ENCODE measurements at regions not wholly inside any gene's neighbourhood (a gene's known extent, or its start where the extent isn't known, plus 50 kb on each side); places are given as distances from the start of the nearest gene placed in this dataset.
A peak's percentile ranks its signal among the peaks of the same experiment; 100 is the strongest.

DNA sequence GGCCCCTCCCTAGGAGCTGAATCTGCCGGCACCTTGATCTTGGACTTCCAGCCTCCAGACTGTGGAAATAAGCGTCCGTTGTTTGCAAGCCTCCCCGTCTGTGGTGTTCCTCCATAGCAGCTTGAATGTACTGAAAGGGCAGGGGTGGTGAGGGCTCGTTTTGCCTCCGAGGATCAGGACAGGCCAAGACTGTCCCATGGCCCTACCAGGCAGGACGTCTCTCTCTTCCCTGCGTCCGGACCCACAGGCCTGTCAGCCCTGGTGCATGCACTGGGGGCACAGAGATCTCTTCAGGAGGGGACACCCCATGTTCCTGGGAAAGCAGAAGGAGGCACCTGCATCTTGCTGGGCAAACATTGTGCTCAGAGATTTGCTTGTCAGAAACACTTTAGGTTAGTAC, 156.3 kb upstream of the C1orf174 start:
- peak; percentile 14 for DNase-seq
- H3K4me3 ChIP-seq (ENCODE audit: insufficient read depth, low read depth, low read length) = no peak overlapping the region
- H3K27me3 ChIP-seq (ENCODE audit: control insufficient read depth, insufficient read depth, low read length) = no peaks in the 10 kb centered on the region
- no peaks in the 10 kb centered on the region for H3K36me3 ChIP-seq (replicated peaks; ENCODE audit: control insufficient read depth, insufficient read depth, low read length)

DNA sequence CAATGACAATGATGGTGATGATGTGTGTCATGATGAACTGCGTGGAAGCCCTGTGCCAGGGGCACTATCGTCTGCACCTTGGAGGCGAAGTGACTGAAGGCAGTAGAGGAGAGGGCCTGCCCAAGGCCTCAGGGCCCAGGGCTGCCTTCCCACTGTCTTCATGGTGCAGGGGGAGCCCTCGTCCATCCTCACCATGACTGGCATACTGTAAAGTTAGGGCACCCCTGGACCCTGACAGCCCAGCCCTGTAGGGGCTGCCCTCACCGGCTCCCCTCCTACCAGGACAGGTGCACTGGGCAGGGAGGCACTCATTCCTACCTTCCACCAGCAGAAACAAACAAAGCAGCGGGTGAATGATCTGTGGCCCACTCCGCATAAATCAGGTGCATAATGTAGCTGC, 156.9 kb upstream of the C1orf174 start:
- Histone ChIP-seq H3K27me3 (ENCODE audit: control insufficient read depth, insufficient read depth, low read length) (no peaks in the 10 kb centered on the region), H3K4me3 (ENCODE audit: insufficient read depth, low read depth, low read length) (no peak overlapping the region), H3K36me3 (replicated peaks; ENCODE audit: control insufficient read depth, insufficient read depth, low read length) (no peaks in the 10 kb centered on the region)
- DNase-seq = no peak

DNA sequence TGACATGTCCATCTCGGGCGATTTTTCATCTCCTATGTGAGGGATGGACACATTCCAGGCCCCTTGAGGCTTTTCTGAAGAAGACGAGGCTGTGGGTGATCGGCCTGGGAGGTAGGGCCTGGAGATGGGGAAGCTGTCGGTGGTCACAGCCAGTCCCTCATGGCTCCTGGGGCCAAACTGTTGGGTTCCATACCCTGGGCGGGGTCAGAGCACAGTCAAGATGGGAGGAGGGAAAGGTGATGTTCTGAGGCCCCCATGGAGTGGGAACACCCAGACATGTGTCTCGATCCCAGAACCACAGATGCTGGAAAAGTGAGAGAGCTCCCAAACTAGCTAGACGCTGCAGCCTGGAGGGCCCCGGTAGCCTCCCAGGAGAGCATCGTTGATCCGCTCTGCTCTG, 157.5 kb upstream of the C1orf174 start:
- Histone ChIP-seq H3K36me3 (replicated peaks; ENCODE audit: control insufficient read depth, insufficient read depth, low read length) (no peaks in the 10 kb centered on the region), H3K27me3 (ENCODE audit: control insufficient read depth, insufficient read depth, low read length) (no peaks in the 10 kb centered on the region), H3K4me3 (ENCODE audit: insufficient read depth, low read depth, low read length) (no peak overlapping the region)
- no peak for DNase-seq

DNA sequence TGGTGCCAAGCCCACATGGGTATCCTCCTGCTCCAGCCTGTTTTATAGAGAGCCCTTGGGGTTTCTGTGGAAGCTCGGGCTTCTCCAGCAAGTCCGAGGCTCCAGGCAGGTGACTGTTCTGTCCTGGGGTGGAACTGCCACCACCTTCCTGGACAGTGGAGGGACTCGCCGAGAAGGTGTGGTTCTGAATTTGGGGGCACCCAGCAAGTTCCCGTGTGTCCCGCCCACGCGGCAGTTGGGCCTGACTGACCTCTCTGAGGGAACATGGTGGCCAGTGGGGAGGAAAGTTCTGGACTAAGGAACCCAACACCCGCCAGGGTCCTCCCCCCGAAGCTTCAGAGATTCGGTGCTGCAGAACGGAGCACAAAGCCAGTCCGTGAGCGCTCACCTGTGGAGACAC, 158.1 kb upstream of the C1orf174 start:
- no peaks in the 10 kb centered on the region for H3K27me3 ChIP-seq (ENCODE audit: control insufficient read depth, insufficient read depth, low read length)
- no peaks in the 10 kb centered on the region for H3K36me3 ChIP-seq (replicated peaks; ENCODE audit: control insufficient read depth, insufficient read depth, low read length)
- no peak for DNase-seq
- H3K4me3 ChIP-seq (ENCODE audit: insufficient read depth, low read depth, low read length) = no peak overlapping the region

DNA sequence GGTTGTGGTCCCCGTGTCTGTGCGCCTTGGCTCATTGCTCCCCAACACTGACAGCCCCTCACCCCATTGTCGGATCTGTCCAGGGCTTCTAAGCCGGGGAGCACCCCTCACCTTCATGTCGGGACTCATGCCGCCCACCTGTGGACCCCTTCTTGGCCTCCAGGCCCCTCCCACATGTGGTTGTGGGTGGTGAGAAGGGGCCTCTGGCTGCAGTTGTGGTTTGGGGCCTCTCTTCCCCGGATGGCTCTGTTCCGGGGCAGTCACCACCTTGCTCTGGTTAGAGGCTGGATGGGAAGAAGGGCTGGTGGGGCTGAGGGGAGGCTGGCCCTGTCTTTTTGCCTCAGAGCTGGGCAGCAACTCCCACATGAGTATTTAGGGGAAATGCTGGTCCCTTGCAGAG, 158.6 kb upstream of the C1orf174 start:
- H3K27me3 ChIP-seq (ENCODE audit: control insufficient read depth, insufficient read depth, low read length) = no peaks in the 10 kb centered on the region
- no peak for DNase-seq
- no peaks in the 10 kb centered on the region for H3K36me3 ChIP-seq (replicated peaks; ENCODE audit: control insufficient read depth, insufficient read depth, low read length)
- H3K4me3 ChIP-seq (ENCODE audit: insufficient read depth, low read depth, low read length) = no peak overlapping the region

DNA sequence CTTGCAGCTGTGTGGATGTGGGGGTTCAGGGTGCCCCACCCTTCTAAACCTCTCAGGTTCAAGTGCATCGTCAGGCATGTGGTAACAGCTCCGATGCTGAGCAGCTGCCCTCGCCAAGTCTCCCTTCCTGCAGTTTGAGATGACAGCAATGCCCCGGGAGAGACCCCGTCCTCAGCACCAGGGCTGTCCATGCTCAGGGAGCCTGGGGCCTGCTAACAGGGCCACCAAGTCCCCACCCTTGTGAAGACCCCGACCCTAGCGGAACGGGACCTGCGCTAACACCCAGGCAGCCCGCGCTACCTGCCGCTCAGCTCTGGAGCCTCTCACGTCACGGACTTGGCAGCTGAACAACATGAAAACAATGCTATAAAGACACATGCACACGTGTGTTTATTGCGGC, 159.2 kb upstream of the C1orf174 start:
- no peak for DNase-seq
- H3K27me3 ChIP-seq (ENCODE audit: control insufficient read depth, insufficient read depth, low read length) = no peaks in the 10 kb centered on the region
- H3K36me3 ChIP-seq (replicated peaks; ENCODE audit: control insufficient read depth, insufficient read depth, low read length) = no peaks in the 10 kb centered on the region
- no peak overlapping the region for H3K4me3 ChIP-seq (ENCODE audit: insufficient read depth, low read depth, low read length)

DNA sequence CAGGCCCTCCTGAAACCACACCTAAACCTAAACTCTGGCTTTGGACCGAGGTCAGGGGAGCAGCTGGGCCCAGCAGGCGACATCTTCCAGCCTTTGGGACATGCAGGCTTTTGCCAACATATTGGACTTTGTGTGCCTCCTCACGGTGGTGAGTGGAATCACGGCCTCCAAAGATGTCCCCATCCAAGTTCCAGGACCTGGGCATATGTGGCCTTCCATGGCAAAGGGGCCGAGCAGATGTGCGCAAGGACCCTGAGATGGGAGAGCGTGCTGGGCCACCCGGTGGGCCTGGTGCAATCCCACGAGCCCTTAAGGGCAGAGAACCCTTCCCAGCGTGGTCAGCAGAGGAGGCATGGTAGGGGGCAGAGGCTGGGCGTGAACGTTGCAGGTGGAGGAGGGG, 160.8 kb upstream of the C1orf174 start:
- Histone ChIP-seq H3K36me3 (replicated peaks; ENCODE audit: control insufficient read depth, insufficient read depth, low read length) (no peaks in the 10 kb centered on the region), H3K27me3 (ENCODE audit: control insufficient read depth, insufficient read depth, low read length) (no peaks in the 10 kb centered on the region), H3K4me3 (ENCODE audit: insufficient read depth, low read depth, low read length) (no peak overlapping the region)
- no peak for DNase-seq

DNA sequence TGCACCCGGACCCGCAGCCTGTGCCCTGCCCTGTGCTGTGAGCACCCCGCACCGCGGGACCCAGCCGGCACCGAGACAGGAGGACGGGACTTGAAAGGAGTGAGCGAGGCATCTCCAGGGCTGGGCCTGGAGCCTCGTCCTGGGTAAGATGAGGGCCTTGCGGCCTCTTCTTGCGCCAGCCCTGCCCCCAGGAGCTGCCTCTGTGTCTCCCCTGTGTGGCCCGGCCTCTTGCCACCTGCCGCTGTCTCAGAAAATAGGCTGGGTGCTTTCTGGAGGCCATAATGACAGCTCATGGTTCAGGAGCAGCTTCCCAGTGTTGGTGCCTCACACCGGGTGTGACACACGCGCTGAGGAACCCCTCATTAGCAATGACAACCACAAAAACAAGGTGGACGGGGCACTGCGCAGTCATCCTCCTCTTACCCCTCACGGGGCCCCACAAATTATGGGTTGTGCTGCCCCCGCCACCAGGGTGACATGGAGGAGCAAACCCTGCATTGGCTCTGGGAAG, 161.5 kb upstream of the C1orf174 start:
- no peak for DNase-seq
- H3K27me3 ChIP-seq (ENCODE audit: control insufficient read depth, insufficient read depth, low read length) = no peaks in the 10 kb centered on the region
- H3K36me3 ChIP-seq (replicated peaks; ENCODE audit: control insufficient read depth, insufficient read depth, low read length) = no peaks in the 10 kb centered on the region
- H3K4me3 ChIP-seq (ENCODE audit: insufficient read depth, low read depth, low read length) = no peak overlapping the region

DNA sequence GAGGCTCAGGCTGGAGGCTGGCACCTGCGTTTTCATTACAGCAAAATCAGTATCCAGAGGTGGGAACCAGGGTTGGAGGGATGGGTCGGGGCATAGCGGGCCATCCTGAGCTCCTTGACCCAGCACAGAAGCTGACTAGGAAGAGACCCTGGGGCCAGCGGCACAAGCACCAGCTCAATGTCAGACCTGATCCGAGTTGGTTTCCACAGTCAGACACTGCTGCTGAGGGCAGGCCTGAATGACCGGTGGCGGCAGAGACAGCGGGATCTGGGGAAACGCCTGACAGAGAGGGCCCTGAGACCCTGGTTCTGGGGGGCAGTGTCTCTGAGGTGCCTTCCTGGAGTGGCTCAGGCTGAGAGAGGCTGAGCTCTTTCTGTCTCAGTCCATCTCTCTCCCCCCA, 162.0 kb upstream of the C1orf174 start:
- no peaks in the 10 kb centered on the region for H3K27me3 ChIP-seq (ENCODE audit: control insufficient read depth, insufficient read depth, low read length)
- H3K4me3 ChIP-seq (ENCODE audit: insufficient read depth, low read depth, low read length) = no peak overlapping the region
- H3K36me3 ChIP-seq (replicated peaks; ENCODE audit: control insufficient read depth, insufficient read depth, low read length) = no peaks in the 10 kb centered on the region
- no peak for DNase-seq

DNA sequence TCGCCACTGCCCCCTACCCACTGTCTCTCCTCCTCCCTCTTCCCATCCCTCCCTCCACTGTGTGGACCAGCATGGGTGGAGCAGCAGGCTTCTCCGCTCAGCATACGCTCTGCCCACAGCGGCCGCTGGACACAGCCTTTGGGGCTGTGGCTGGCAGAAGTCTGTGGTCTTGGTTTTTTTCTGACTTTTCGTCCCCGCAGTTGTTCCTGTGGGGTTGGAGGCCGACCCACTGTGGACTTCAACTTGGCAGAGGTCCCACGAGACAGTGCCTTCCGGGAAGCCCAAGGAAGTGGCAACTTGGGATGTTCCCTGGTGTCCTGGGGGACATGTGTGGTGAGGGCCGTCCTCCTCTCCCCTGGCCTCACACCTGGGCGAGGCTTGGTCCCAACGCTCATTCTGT, 162.5 kb upstream of the C1orf174 start:
- Histone ChIP-seq H3K4me3 (ENCODE audit: insufficient read depth, low read depth, low read length) (no peak overlapping the region), H3K36me3 (replicated peaks; ENCODE audit: control insufficient read depth, insufficient read depth, low read length) (no peaks in the 10 kb centered on the region), H3K27me3 (ENCODE audit: control insufficient read depth, insufficient read depth, low read length) (no peaks in the 10 kb centered on the region)
- no peak for DNase-seq

DNA sequence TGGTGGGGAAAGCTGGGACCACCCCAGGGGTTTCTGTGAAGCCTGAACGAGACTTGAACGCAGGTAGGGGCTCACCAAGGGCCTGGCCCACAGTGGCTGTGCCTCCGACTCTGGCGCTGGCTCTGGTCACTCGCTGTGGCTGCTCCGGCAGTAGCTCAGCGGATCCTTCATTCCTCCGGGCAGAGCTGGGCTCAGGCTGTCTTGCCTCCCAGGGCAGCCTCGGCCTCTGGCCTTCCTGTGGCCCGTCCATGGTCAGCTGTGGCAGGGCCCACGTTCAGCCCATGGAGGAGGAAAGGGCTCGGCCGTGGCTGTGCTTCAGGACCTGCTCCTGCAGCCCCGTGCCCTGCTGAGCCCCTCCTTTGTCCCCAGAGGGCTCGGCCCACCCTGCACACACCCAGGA, 162.9 kb upstream of the C1orf174 start:
- Histone ChIP-seq H3K27me3 (ENCODE audit: control insufficient read depth, insufficient read depth, low read length) (no peaks in the 10 kb centered on the region), H3K36me3 (replicated peaks; ENCODE audit: control insufficient read depth, insufficient read depth, low read length) (no peaks in the 10 kb centered on the region), H3K4me3 (ENCODE audit: insufficient read depth, low read depth, low read length) (no peak overlapping the region)
- DNase-seq = no peak

DNA sequence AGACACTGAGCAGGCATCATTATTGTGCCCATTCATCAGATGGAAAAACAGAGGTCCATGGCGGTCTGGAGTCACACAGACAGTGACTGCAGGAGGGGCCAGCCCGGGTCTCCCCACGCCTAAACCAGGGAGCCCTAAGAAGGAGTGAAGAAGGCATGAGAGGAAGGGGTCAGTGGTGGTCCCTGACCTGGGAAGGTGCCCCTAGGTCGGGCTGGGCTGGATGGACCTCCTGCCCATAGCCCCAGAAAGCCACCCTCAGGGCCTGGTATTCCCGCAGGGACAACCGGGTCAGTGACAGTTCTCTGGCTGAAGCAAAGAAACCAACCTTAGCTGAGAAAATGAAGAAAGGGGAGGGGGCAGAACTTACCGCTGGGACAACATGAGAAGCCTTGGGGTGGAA, 163.4 kb upstream of the C1orf174 start:
- no peak for DNase-seq
- no peaks in the 10 kb centered on the region for H3K36me3 ChIP-seq (replicated peaks; ENCODE audit: control insufficient read depth, insufficient read depth, low read length)
- no peak overlapping the region for H3K4me3 ChIP-seq (ENCODE audit: insufficient read depth, low read depth, low read length)
- H3K27me3 ChIP-seq (ENCODE audit: control insufficient read depth, insufficient read depth, low read length) = no peaks in the 10 kb centered on the region

DNA sequence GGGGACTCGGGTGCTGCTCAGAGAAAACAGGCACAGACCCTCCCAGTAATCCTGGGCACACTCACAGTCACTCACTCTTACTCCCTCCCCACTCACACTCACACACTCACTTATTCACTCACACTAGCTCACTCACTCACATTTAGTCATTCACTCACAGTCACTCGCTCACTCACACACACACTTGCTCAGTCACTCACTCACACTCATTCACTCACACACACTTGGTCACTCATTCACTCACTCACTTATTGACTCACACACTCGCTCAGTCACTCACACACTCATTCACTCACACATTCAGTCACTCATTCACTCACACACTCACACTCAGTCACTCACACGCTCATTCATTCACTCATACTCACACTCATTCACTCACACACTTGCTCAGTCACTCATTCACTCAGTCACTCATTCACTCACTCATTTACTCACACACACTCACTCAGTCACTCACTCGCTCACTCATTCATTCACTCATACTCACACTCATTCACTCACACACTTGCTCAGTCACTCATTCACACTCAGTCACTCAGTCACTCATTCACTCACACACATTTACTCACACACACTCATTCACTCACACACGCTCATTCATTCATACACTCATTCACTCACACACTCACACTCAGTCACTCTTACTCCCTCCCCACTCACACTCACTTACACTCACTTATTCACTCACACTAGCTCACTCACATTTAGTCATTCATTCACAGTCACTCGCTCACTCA, 164.2 kb upstream of the C1orf174 start:
- no peak overlapping the region for H3K4me3 ChIP-seq (ENCODE audit: insufficient read depth, low read depth, low read length)
- no peaks in the 10 kb centered on the region for H3K27me3 ChIP-seq (ENCODE audit: control insufficient read depth, insufficient read depth, low read length)
- H3K36me3 ChIP-seq (replicated peaks; ENCODE audit: control insufficient read depth, insufficient read depth, low read length) = no peaks in the 10 kb centered on the region
- no peak for DNase-seq

DNA sequence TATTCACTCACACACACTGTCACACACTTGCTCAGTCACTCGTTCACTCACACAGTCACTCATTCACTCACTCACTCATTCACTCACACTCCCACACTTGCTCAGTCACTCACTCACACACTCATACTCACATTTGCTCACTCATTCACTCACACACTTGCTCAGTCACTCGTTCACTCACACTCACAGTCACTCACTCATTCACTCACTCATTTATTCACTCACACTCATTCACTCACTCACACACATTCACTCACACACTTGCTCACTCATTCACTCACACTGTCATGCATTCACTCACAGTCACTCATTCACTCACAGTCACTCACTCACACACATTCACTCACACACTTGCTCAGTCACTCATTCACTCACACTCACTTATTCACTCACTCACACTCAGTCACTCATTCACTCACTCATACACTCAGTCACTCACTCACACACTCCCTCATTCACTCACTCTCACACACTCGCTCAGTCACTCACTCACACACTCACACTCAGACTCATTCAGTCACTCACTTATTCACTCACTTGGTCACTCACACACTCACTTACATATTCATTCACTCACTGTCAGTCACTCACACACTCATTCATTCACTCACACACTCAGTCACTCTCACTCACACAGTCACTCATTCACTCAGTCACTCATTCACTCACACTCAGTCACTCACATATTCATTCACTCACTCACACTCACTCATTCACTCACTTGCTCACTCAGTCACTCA, 167.0 kb upstream of the C1orf174 start:
- Histone ChIP-seq H3K36me3 (replicated peaks; ENCODE audit: control insufficient read depth, insufficient read depth, low read length) (no peaks in the 10 kb centered on the region), H3K27me3 (ENCODE audit: control insufficient read depth, insufficient read depth, low read length) (no peaks in the 10 kb centered on the region; the same call in 1 of the 2 replicates), H3K4me3 (ENCODE audit: insufficient read depth, low read depth, low read length) (no peak overlapping the region)
- DNase-seq = no peak

DNA sequence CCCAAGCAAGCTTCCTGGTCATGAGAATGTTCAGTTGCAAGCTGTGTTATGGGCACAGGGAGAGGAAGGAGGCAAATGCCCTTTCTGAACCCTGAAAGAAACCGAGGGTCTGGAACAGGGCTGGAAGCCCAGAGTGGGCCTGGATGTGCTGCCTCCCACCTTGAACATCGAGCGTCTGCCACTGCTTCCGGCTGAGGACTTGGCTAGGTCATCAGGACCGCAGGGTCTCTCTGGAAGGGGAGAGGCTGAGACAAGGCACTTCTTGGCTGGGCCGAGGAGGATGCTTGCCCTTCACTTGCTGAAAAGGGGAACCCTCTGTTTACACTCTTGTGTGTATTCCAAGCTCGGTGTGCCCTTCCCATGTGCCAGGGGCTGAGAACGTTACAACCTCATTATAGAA, 168.0 kb upstream of the C1orf174 start:
- Histone ChIP-seq H3K4me3 (ENCODE audit: insufficient read depth, low read depth, low read length) (no peak overlapping the region), H3K36me3 (replicated peaks; ENCODE audit: control insufficient read depth, insufficient read depth, low read length) (no peaks in the 10 kb centered on the region), H3K27me3 (ENCODE audit: control insufficient read depth, insufficient read depth, low read length) (no peaks in the 10 kb centered on the region; the same call in 1 of the 2 replicates)
- no peak for DNase-seq
